Tibial nerve (tissue), 4 donors: ENCODE measurements at regions not wholly inside any gene's neighbourhood (a gene's known extent, or its start where the extent isn't known, plus 50 kb on each side); places are given as distances from the start of the nearest gene placed in this dataset.
"Not testable (repeated sequence)": the region's sequence is repeated elsewhere in the genome, so short reads cannot be mapped to it uniquely, and the experiment has no call there.

Experiments used
- EP300 ChIP-seq, 2 donors: sonication (generic); formaldehyde crosslinking; IDR thresholded peaks; one replicate each; pipeline ENCODE4 v1.6.1; 2017; ENCODE audit warnings: antibody characterized with exemption in 2 of 2, mild to moderate bottlenecking in 1 of 2
- POLR2A ChIP-seq, 2 donors: fragments of 450-650 bp; IDR thresholded peaks; one replicate each; pipeline ENCODE4 v1.6.1; 2017; ENCODE audit warnings: antibody characterized with exemption in 2 of 2, mild to moderate bottlenecking in 2 of 2, moderate library complexity in 2 of 2
- TF ChIP-seq, protein P1 (sequence below), 5 experiments: fragments of 200-600 bp in 3 of 5; fragments of 450-650 bp in 2 of 5; sonication (generic) in 3 of 5; IDR thresholded peaks; one replicate each; pipeline ENCODE4 v1.5.1; 2016 to 2019; ENCODE audit warnings: antibody characterized with exemption in 5 of 5, mild to moderate bottlenecking in 3 of 5, moderate library complexity in 2 of 5

DNA sequence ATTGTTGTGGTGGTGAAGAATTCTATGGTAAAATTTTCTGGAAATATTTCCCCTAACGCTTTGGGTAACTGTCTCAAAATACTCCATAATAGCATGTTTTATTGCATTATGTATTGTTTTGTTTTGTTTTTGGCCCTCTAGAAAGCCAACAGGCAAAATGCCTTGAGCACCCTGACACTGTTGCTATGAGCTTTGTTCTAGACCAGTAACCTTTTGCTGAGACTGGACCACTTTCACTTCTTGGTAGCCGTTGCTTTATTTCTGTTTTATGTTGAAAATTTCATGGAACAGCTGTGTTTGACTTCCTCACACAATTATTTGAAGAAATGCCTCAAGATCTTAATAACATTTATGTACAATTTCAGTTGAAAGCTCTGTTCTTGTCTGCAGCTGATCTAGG is 374.2 kb downstream of the CDY2B start:
- TF ChIP-seq, protein P1, sequence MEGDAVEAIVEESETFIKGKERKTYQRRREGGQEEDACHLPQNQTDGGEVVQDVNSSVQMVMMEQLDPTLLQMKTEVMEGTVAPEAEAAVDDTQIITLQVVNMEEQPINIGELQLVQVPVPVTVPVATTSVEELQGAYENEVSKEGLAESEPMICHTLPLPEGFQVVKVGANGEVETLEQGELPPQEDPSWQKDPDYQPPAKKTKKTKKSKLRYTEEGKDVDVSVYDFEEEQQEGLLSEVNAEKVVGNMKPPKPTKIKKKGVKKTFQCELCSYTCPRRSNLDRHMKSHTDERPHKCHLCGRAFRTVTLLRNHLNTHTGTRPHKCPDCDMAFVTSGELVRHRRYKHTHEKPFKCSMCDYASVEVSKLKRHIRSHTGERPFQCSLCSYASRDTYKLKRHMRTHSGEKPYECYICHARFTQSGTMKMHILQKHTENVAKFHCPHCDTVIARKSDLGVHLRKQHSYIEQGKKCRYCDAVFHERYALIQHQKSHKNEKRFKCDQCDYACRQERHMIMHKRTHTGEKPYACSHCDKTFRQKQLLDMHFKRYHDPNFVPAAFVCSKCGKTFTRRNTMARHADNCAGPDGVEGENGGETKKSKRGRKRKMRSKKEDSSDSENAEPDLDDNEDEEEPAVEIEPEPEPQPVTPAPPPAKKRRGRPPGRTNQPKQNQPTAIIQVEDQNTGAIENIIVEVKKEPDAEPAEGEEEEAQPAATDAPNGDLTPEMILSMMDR (IDR thresholded peaks at IDR 0.05): not testable (repeated sequence)
- TF ChIP-seq EP300, POLR2A (IDR thresholded peaks at IDR 0.05): not testable (repeated sequence)
